SKM-1 treated with dmso at 0.1 percent for 144 hours (cell line): ENCODE measurements at regions not wholly inside any gene's neighbourhood (a gene's known extent, or its start where the extent isn't known, plus 50 kb on each side); places are given as distances from the start of the nearest gene placed in this dataset.
"Not testable (repeated sequence)": the region's sequence is repeated elsewhere in the genome, so short reads cannot be mapped to it uniquely, and the experiment has no call there.

Experiments
- DNase-seq: peaks from one replicate; lab custom pipeline; 2025; ENCODE audit not compliant: unreplicated experiment; lab: John Stamatoyannopoulos, UW

GRCh38 chr4:10281996-10282395 is 165.4 kb upstream of the WDR1 start:
- DNase-seq = no peak

GRCh38 chr4:10279261-10279660 is 162.7 kb upstream of the WDR1 start:
- DNase-seq = no peak

GRCh38 chr4:10278071-10278470 is 161.5 kb upstream of the WDR1 start:
- DNase-seq = no peak

GRCh38 chr4:10276152-10276551 is 159.6 kb upstream of the WDR1 start:
- DNase-seq = no peak

- no peak for DNase-seq
These were observed 159.1 kb upstream of the WDR1 start for GRCh38 chr4:10275696-10276095.

- no peak for DNase-seq
These were observed 156.4 kb upstream of the WDR1 start for GRCh38 chr4:10273030-10273429.

- no peak for DNase-seq
These were observed 155.9 kb upstream of the WDR1 start for GRCh38 chr4:10272511-10272910.

GRCh38 chr4:10267066-10267465 is 150.5 kb upstream of the WDR1 start:
- no peak for DNase-seq

GRCh38 chr4:10260777-10261176 is 144.2 kb upstream of the WDR1 start:
- DNase-seq = no peak

- DNase-seq = no peak
These were observed 143.4 kb upstream of the WDR1 start for GRCh38 chr4:10259976-10260375.

- DNase-seq = no peak
These were observed 139.6 kb upstream of the WDR1 start for GRCh38 chr4:10256203-10256602.

- DNase-seq = no peak
These were observed 137.2 kb upstream of the WDR1 start for GRCh38 chr4:10253765-10254164.

GRCh38 chr4:10245751-10246150 is 129.2 kb upstream of the WDR1 start:
- DNase-seq = peak; percentile 28

GRCh38 chr4:10243856-10244255 is 127.3 kb upstream of the WDR1 start:
- DNase-seq = no peak

- no peak for DNase-seq
These were observed 124.1 kb upstream of the WDR1 start for GRCh38 chr4:10240691-10241090.

GRCh38 chr4:10239982-10240654 is 123.5 kb upstream of the WDR1 start:
- no peak for DNase-seq

GRCh38 chr4:10237131-10237530 is 120.5 kb upstream of the WDR1 start:
- no peak for DNase-seq

- no peak for DNase-seq
These were observed 115.5 kb upstream of the WDR1 start for GRCh38 chr4:10232114-10232513.

- no peak for DNase-seq
These were observed 110.2 kb upstream of the WDR1 start for GRCh38 chr4:10226756-10227155.

- DNase-seq = no peak
These were observed 108.5 kb upstream of the WDR1 start for GRCh38 chr4:10225096-10225495.

GRCh38 chr4:10223782-10224181 is 107.2 kb upstream of the WDR1 start:
- no peak for DNase-seq

GRCh38 chr4:10213481-10213880 is 96.9 kb upstream of the WDR1 start:
- not testable (repeated sequence) for DNase-seq

GRCh38 chr4:10212901-10213300 is 96.3 kb upstream of the WDR1 start:
- DNase-seq = no peak
